ENCODE measurements at regions not wholly inside any gene's neighbourhood (a gene's known extent, or its start where the extent isn't known, plus 50 kb on each side); places are given as distances from the start of the nearest gene placed in this dataset.
"Not testable (repeated sequence)": the region's sequence is repeated elsewhere in the genome, so short reads cannot be mapped to it uniquely, and the experiment has no call there.

DNA sequence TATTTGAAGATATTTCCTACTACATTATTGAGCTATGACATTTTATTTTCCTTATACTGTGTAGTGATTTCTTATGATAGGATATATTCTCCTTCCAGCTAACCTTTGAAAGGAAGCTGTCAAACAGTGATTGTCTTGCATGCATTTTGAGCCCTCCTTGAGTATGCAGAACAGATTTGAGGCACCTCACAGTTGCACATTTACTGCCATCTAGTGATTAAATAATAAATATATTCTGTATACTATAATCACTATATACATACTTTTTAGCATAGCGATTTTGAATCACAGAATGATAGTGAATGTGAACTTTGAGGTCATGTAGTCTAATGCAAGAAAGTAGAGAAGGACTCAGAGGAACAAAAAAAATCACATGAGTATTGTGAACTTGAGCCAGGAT is 268.4 kb upstream of the CDH19 start:
- no peak for DNase-seq (ENCODE audit: low read depth in 2 of 2)

DNA sequence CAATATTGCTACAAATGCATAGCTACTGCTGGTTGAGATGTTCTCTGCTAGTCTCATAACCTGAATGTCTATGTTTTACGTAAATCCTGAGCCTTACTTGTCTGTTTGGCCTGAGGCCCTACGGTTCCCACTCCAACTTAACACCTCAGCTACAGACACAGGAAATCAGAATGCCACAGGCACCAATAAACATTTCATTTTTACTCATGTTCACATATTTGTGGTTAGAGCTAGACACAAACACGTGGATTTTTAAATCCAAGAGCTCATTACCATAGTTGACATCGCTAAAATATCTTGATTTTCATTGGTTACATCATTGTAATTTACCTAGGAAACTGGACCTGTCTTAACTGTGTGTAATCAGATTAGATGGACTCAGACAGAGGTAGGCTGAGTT is 263.8 kb upstream of the CDH19 start:
- DNase-seq (ENCODE audit: low read depth in 2 of 2): no peak

GRCh38 chr18:66866427-66866940 is 262.6 kb upstream of the CDH19 start:
- not testable (repeated sequence) for DNase-seq (ENCODE audit: low read depth in 2 of 2)

DNA sequence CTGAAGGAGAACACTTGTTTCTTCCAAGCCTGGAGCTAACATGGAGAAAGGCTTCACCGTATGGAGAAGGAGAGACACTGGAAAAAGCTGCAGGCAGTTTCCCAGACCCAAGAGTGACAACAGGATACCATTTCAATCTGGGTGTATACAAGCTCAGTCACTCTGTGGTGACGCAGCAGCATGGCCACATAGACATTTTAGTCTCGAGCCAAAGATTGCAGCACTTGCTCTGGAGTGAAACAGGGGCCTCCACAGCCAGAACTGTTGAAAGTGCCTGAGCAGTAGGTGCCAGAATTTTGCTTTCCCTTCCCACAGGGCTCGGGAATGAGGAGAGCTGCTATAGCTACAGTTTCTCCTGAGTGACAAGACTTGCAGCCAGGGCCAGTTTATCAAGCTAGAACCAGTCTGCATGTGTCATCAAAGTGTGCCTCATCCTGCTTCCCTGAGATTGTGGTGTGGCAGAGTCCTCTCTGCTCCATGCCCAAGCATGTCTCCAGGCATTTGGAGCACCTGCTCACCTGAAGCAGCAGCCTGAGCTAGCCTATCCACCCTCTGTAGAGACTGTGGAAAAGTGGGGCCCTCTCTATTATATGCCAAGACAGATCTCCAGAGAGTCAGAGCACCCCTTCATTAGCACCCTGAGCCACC is 234.6 kb upstream of the CDH19 start:
- no peak for DNase-seq (ENCODE audit: low read depth in 2 of 2)

GRCh38 chr18:66833646-66834045 is 229.8 kb upstream of the CDH19 start:
- DNase-seq (ENCODE audit: low read depth in 2 of 2): no peak

DNA sequence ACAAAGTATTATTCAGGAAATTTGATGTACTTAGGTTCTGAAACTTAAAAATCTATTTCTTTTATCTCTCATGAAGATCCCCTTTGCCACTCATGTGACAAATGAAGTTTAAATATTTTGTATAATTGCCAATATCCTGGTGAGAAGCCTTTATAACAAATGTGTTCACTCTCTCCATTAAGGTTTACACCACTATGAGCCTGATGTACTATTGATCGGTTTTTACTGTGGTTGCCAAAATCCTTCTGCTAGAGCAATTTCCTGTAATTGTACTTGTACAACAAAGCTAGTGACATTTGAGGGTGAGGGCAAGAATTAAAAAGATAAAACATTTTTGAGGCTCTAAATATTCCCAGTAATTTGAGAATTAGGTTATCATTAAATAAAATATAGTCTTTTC is 222.3 kb upstream of the CDH19 start:
- no peak for DNase-seq (ENCODE audit: low read depth in 2 of 2)

GRCh38 chr18:66825347-66825746 is 221.5 kb upstream of the CDH19 start:
- DNase-seq (ENCODE audit: low read depth in 2 of 2): no peak

GRCh38 chr18:66819235-66819634 is 215.3 kb upstream of the CDH19 start:
- no peak for DNase-seq (ENCODE audit: low read depth in 2 of 2)

GRCh38 chr18:66813138-66813537 is 209.2 kb upstream of the CDH19 start:
- DNase-seq (ENCODE audit: low read depth in 2 of 2): no peak

DNA sequence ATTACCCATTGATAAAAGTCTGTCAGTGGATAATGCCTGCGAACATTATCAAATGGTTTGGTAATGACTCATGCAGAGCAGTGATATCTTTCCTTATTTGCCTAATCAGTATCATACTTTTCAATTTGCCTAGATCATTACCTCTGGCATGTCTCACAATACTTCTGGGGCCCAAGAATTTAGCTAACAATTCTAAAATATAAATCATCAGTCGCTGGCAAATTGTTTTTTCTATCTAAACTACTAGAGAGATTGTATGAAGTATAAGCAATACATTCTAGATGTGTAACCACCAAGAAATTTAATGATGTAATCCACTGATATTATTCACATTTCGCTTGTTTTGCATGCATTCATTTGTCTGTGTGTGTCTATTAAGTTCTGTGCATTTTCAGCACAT is 191.2 kb upstream of the CDH19 start:
- no peak for DNase-seq (ENCODE audit: low read depth in 2 of 2)

- DNase-seq (ENCODE audit: low read depth in 2 of 2): no peak
These were observed 188.6 kb upstream of the CDH19 start for GRCh38 chr18:66792466-66792865.

DNA sequence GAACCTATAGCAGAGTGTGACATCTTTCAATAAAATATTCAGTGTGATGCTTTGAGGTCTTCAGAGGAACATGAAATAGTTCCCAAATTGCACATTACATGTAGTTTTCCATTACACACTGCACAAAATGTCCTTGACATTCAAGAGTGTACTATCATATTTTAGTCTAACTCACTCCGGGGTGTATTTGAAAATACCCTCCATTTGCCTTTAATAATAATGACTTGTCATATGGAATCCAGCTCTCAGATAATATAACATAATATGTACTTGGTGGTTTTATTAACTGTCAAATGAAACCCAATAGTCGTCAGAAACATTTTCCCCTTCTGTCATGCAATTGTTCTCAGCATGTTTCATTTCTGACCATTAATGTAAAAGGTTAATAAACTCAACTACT is 176.7 kb upstream of the CDH19 start:
- DNase-seq (ENCODE audit: low read depth in 2 of 2): no peak

GRCh38 chr18:66778048-66778447 is 174.2 kb upstream of the CDH19 start:
- no peak for DNase-seq (ENCODE audit: low read depth in 2 of 2)

DNA sequence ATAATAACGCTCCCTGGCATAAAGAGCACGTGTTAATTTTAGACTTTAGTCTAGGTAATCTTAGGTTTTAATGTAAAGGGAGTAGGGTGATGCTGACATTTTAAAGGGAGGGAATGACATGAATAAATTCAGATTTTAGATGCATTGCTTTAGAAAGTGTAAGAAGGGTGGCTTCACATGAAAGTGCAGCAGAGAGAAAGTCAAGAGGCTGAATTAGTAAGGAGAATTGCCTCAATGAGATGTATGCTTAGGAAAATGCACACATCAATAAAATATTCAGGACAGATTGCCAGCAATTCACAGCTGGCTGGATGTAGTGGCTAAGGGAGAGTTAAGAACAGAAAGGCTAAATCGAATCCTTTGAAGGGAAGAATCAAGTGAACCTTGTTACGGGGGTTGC is 165.5 kb upstream of the CDH19 start:
- no peak for DNase-seq (ENCODE audit: low read depth in 2 of 2)

DNA sequence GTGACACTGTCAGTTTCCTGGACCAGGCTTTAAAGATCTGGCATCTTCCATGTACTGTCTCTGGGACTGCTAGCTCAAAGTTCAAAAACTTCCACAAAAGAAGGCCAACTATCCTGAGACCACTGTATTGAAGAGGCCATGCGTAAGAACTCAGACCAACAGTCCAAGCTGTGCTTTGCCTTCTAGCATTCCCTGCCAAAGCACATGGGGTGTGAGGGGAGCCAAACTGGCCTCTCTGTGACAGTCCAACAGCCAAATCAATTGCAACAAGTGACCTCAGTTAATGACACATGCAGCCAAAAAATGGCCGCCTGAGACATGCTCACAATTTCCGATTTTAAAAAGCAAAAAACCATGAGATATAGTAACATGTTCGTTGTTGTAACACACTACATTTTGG is 160.3 kb upstream of the CDH19 start:
- no peak for DNase-seq (ENCODE audit: low read depth in 2 of 2)

DNA sequence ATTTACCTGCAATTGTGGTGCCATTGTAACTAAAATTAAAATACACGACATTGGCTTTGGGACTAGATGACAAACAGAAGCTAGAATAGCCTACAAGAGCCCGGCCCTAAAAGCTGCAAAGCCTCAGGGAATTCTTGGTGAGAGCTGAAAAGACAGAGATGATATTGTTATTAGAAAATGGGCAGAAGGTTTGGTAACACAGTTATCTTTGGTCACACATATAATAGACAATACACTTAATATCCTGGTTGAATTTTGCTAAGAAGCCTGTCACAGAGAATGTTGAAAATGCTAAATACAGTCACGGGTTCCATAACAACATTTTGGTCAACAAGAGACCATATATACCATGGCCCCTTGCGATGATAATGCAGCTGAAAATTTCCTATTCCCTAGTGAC is 157.3 kb upstream of the CDH19 start:
- DNase-seq (ENCODE audit: low read depth in 2 of 2): no peak

DNA sequence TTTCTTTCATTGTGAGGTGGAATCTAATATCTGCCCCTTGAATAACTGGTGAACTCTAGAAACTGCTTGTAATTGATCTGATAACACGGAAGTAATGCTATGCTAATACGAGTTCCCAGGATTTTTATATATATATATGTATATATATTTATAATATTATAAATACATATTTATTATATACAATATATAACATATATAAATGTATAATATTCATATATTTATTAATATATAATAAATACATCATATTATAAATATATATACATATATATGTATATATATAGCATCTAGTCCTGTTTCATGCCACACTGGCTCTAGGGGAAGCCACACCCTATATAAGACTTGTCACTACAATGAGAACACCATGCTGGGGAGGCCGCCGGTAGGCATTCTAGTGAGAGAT is 156.7 kb upstream of the CDH19 start:
- DNase-seq (ENCODE audit: low read depth in 2 of 2): no peak

GRCh38 chr18:66759050-66759828 is 155.3 kb upstream of the CDH19 start:
- no peak for DNase-seq (ENCODE audit: low read depth in 2 of 2)

DNA sequence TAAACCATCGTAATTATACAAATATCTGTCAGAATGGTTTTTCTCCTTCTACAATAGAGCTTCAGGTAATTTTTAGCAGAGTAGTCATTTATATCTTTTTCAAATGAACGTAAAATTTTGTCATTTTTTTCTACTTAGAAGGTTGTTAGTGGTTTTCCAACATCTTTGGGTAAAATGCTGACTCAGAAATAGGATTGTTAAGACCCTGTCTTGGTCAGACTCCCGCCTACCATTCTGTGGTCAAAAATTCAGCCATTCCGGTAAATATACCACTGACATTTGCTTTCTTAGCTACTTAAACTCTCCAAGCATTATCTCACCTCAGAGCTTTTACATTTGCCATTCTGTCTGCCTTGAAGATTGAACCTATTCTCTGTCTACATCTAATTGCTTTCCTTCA is 154.1 kb upstream of the CDH19 start:
- no peak for DNase-seq (ENCODE audit: low read depth in 2 of 2)

GRCh38 chr18:66754335-66754734 is 150.4 kb upstream of the CDH19 start:
- no peak for DNase-seq (ENCODE audit: low read depth in 2 of 2)

GRCh38 chr18:66752733-66753132 is 148.8 kb upstream of the CDH19 start:
- DNase-seq (ENCODE audit: low read depth in 2 of 2): no peak

- DNase-seq (ENCODE audit: low read depth in 2 of 2): no peak
These were observed 145.7 kb upstream of the CDH19 start for GRCh38 chr18:66749481-66750035.

- no peak for DNase-seq (ENCODE audit: low read depth in 2 of 2)
These were observed 145.1 kb upstream of the CDH19 start for GRCh38 chr18:66749030-66749429.

Measured in stimulated activated CD4-positive, alpha-beta T cell treated with anti-CD3 and anti-CD28 coated beads, Interleukin-1b, Interleukin-23, amount 100 ng/mL, for 4 hours (primary cell).